NCI-H446 (cell line): ENCODE measurements at regions not wholly inside any gene's neighbourhood (a gene's known extent, or its start where the extent isn't known, plus 50 kb on each side); places are given as distances from the start of the nearest gene placed in this dataset.
"Not testable (repeated sequence)": the region's sequence is repeated elsewhere in the genome, so short reads cannot be mapped to it uniquely, and the experiment has no call there.

Source experiments
- DNase-seq, 2 experiments: peaks; one replicate each; lab custom pipeline; 2025; lab: John Stamatoyannopoulos, UW

DNA sequence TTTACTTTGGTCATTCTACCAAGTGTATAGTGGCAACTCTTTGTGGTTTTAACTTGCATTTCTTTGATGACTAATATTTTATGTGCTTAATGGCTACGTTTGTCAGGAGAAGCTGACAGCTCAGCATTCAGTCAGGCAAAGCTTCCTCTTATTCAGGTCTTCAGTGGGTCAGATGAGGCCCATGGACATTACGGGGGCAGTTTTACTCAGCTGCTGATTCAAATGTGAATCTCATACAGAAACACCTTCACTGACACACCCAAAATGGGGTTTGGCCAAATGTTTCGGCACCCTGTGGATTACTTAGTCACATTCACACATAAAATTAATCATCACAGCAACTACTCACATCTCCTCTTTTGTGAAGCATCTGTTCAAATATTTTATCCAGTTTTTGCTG is 104.9 kb upstream of the PLD5 start:
- DNase-seq = peak; percentile 73 to 91

DNA sequence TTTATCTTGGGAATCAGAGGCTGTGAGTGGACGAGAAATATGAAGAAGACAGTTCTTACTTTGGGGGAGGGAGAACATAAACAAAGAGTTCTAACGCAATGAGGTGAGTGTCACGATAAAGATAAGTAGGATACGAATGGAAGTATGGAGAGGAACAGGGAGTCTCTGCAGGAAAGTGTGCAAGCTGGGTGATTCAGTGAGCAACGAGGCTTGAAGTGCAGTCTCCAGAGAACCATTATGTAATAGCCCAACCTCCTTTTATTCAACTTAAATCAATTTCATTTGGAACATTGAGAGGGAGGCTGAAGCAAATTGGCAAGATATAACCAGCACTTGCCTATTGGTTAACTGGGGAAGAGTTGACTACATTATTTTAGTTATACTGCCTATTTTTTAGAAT is 99.3 kb upstream of the PLD5 start:
- DNase-seq = no peak

- DNase-seq = no peak
These were observed 98.6 kb upstream of the PLD5 start for GRCh38 chr1:242623119-242623518.

GRCh38 chr1:242613266-242613815 is 88.8 kb upstream of the PLD5 start:
- no peak for DNase-seq

GRCh38 chr1:242610209-242610608 is 85.7 kb upstream of the PLD5 start:
- DNase-seq = no peak

DNA sequence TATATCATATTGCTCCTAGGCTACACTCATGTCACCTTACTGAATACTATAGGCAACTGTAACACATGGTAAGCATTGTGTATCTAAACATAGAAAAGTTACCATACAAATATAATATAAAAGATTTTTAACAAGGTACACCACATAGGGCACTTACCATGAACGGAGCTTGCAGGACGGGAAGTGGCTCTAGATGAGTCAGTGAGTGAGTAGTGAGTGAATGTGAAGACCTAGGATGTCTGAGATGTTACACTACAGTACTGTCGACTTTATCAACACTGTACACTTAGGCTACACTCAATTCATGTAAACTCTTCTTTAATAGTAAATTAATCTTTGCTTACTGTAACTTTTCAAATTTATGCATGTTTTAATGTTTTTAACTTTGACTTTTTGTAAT is 81.0 kb upstream of the PLD5 start:
- DNase-seq = no peak

GRCh38 chr1:242602001-242602400 is 77.5 kb upstream of the PLD5 start:
- no peak for DNase-seq

DNA sequence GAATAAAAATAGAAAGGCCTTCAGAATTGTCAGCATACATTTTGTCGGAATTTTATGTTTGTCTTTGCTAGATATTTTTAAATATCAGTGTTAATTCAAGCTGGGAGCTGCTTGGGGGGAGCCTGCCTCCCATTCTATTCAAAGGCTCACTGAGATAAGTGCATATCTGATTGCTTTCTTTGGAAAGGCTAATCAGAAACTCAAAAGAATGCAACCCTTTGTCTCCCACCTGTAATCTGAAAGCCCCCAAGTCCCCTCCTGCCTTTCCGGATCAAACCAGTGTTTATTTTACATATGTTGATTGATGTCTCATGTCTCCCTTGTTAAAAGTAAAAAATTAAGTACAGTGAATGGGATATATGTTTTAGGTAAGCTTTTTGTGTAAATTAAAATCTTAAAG is 69.3 kb upstream of the PLD5 start:
- DNase-seq = not testable (repeated sequence)

DNA sequence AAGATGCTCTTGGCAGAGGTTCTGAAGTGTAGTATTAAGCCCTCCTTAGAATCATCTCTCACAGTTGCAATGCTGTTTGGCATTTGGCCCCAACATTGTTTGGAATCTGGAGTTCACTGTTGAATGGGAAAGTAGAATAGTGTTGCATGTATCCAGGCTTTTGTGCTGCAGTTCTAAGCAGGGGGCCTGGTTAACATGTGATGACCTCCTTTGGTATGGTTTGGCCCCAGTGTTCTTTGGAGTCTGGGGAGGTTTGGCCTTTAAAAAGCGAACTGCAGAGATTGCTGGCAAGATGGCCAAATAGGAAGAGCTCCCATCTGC is 61.8 kb upstream of the PLD5 start:
- DNase-seq = peak; percentile 2 to 49

DNA sequence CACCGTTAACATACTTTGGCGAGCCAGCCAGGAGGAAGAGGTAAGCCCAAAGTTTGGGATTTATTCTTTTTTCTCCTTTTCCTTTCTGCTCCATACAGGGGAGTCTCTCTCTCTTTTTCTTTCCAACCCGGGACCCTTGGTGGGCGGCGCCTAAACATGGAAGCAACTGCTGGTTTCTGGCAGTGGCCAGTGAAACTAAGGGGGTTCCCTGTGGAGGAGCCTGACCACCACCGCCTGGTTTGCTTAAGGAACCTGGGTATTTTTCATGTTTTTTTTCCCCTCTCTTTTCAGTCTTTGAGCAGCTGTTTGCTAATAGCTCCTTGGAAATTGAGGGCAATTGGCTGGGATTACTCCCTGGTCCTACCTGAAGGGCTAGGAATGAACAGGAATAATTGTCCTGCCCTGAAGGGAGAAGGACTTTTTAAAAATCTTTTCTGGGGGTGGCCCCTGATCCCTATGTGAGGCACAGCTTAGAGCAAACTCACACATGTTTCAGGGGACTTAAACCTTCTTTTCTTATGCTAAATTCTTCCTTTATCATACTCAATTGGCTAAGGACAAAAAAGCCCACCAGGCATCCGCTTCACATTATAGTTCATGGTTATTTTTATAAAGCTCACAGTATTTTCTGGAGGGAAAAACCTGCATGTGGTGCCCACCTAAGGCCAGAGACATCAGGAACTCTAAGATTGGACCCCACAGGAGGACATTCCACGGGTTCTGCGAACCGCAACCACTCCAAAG is 61.3 kb upstream of the PLD5 start:
- no peak for DNase-seq

DNA sequence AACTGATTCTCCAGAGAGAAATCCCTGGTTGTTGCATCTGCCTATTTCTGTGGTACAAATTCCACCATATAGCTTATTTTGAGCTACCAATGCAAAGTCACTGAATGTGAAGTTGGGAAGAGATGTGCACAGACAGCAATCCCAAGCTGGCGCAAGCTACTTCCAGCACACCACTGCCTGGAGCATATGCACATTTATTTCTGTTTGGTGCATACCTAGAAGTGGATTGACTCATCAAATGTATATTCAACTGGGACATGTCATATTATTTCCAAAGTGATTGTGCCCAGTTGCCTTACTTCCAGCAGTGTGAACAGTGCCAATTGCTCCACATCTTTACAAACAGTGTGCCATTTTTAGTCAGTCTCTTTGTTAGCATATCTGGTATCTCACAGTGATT is 58.2 kb upstream of the PLD5 start:
- no peak for DNase-seq

GRCh38 chr1:242579528-242580235 is 55.2 kb upstream of the PLD5 start:
- DNase-seq = no peak
